Endothelial cell of umbilical vein (primary cell): ENCODE measurements at regions not wholly inside any gene's neighbourhood (a gene's known extent, or its start where the extent isn't known, plus 50 kb on each side); places are given as distances from the start of the nearest gene placed in this dataset.

Experiments
- BruUV-seq: library from RNA; stranded (reverse); fragments of 400-500 nt; replicated peaks from 2 replicates; lab custom pipeline; 2021; lab: Mats Ljungman, UMichigan
- CTCF ChIA-PET: fragments of 300-600, 350-600 bp; sonication (Branson Sonifier 250); formaldehyde crosslinking; loops from one replicate; lab custom pipeline; 2021; ENCODE audit warnings: antibody characterized with exemption, inconsistent platforms; lab: Charles Lee
- POLR2A ChIA-PET: fragments of 300-600, 350-600 bp; sonication (Branson Sonifier 250); formaldehyde crosslinking; loops from one replicate; lab custom pipeline; 2021; ENCODE audit warnings: antibody characterized with exemption, inconsistent platforms; lab: Charles Lee
- DNase-seq: peaks from one replicate; pipeline ENCODE4 v3.0.0-alpha.2; 2011; ENCODE audit warnings: low read depth, low spot score
- FAIRE-seq: peaks from 2 replicates; lab custom pipeline; 2011; peaks lifted over from hg19 to GRCh38; lab: Jason Lieb, UNC
- H2AFZ ChIP-seq: 2 replicates; pipeline ENCODE4 v1.6.0; 2012; ENCODE audit warnings: low read depth, low read length, control low read depth, inconsistent platforms
- H3K27ac ChIP-seq: 2 replicates; pipeline ENCODE4 v1.5.1; 2011; ENCODE audit warnings: low read depth, mild to moderate bottlenecking, control low read depth, low read length, moderate library complexity; ENCODE audit not compliant: insufficient read depth
- H3K27me3 ChIP-seq, 2 experiments: 2 replicates each; pipeline versions ENCODE4 v1.6.0 to v1.6.1; 2011; ENCODE audit warnings: low read length in 2 of 2, mixed read lengths in 1 of 2; ENCODE audit not compliant: control insufficient read depth in 2 of 2, insufficient read depth in 2 of 2
- H3K36me3 ChIP-seq, 2 experiments: 2 replicates in 1 of 2; 3 replicates in 1 of 2; pipeline ENCODE4 v1.5.1; 2011; ENCODE audit warnings: low read length in 2 of 2, mild to moderate bottlenecking in 1 of 2, moderate library complexity in 1 of 2; ENCODE audit not compliant: control insufficient read depth in 2 of 2, insufficient read depth in 2 of 2; ENCODE audit errors: extremely low read depth in 1 of 2
- H3K4me1 ChIP-seq: 3 replicates; pipeline ENCODE4 v1.5.1; 2011; ENCODE audit warnings: mild to moderate bottlenecking, low read length; ENCODE audit not compliant: control insufficient read depth, insufficient read depth; ENCODE audit errors: extremely low read depth
- H3K4me2 ChIP-seq: 2 replicates; pipeline ENCODE4 v1.6.1; 2011; ENCODE audit warnings: low read length, control low read depth, mixed read lengths; ENCODE audit not compliant: insufficient read depth
- H3K4me3 ChIP-seq, 3 experiments: fragments of 200-600 bp in 1 of 3; sonication (generic), shearing (Covaris generic) in 1 of 3; replicated peaks in 1 of 3; 2 replicates each; pipeline ENCODE4 v1.5.1; 2011 to 2016; ENCODE audit warnings: control low read depth in 3 of 3, low read length in 3 of 3, mild to moderate bottlenecking in 2 of 3, inconsistent platforms in 1 of 3, low read depth in 1 of 3, moderate library complexity in 1 of 3; ENCODE audit not compliant: insufficient read depth in 1 of 3
- H3K79me2 ChIP-seq: 2 replicates; pipeline ENCODE4 v1.6.0; 2012; ENCODE audit warnings: low read length, inconsistent platforms; ENCODE audit not compliant: control insufficient read depth, insufficient read depth
- H3K9ac ChIP-seq: replicated peaks from 2 replicates; pipeline ENCODE3; 2011; ENCODE audit warnings: low read length, control low read depth; ENCODE audit not compliant: insufficient read depth; ENCODE audit errors: extremely low read depth
- H3K9me1 ChIP-seq: replicated peaks from 3 replicates; pipeline ENCODE4 v1.6.0; 2011; ENCODE audit warnings: mild to moderate bottlenecking, low read length; ENCODE audit not compliant: control insufficient read depth, insufficient read depth; ENCODE audit errors: extremely low read depth
- H3K9me3 ChIP-seq: replicated peaks from 2 replicates; pipeline ENCODE4 v1.5.1; 2012; ENCODE audit warnings: low read length, inconsistent platforms; ENCODE audit not compliant: control insufficient read depth, insufficient read depth
- H4K20me1 ChIP-seq: replicated peaks from 2 replicates; pipeline ENCODE3; 2011; ENCODE audit warnings: mild to moderate bottlenecking, low read length; ENCODE audit not compliant: control insufficient read depth, insufficient read depth; ENCODE audit errors: extremely low read depth
- EZH2 ChIP-seq: IDR thresholded peaks from 2 replicates; pipeline ENCODE4 v1.6.1; 2012; ENCODE audit warnings: borderline replicate concordance, low read depth, mild to moderate bottlenecking, moderate library complexity, low read length, inconsistent platforms; ENCODE audit not compliant: severe bottlenecking
- FOS ChIP-seq: IDR thresholded peaks from 2 replicates; pipeline ENCODE4 v1.6.1; 2011; ENCODE audit warnings: mild to moderate bottlenecking, low read length, moderate library complexity, borderline replicate concordance; ENCODE audit not compliant: insufficient read depth
- GATA2 ChIP-seq: IDR thresholded peaks from 2 replicates; pipeline ENCODE4 v1.7.0; 2011; ENCODE audit warnings: low read depth, mild to moderate bottlenecking, moderate library complexity, mixed read lengths, low read length; ENCODE audit not compliant: insufficient read length, insufficient read depth
- JUN ChIP-seq: IDR thresholded peaks from 2 replicates; pipeline ENCODE4 v1.6.1; 2011; ENCODE audit warnings: borderline replicate concordance, low read depth; ENCODE audit not compliant: insufficient read length, insufficient read depth
- MYC ChIP-seq: IDR thresholded peaks from one replicate; pipeline ENCODE4 v1.6.1; 2011; ENCODE audit warnings: mild to moderate bottlenecking, low read depth, low read length
- POLR2A ChIP-seq: IDR thresholded peaks from 2 replicates; pipeline ENCODE4 v1.6.1; 2012; ENCODE audit warnings: low read depth, mild to moderate bottlenecking, control low read depth, low read length
- POLR2AphosphoS5 ChIP-seq: IDR thresholded peaks from 2 replicates; pipeline ENCODE4 v1.6.1; 2012; ENCODE audit warnings: low read depth, mild to moderate bottlenecking, control low read depth, low read length, moderate library complexity; ENCODE audit not compliant: insufficient read depth
- dilution Hi-C: fragments of 300-500 bp; cut with MboI; formaldehyde crosslinking; loops from one replicate; pipeline ENCODE4 v1.15.0; 2019; ENCODE audit warnings: low sequenced_read_pairs; ENCODE audit not compliant: extremely low pct_ligation_motif_present
- intact Hi-C: fragments of 100-400 bp; cut with micrococcal nuclease; formaldehyde crosslinking; loops from one replicate; pipeline ENCODE4 v1.10.0; 2022
- TF ChIP-seq, protein P1 (sequence below), 2 donors: IDR thresholded peaks; 1 replicate in 1 of 2; 2 replicates in 1 of 2; pipeline ENCODE4 v1.5.1; 2011; ENCODE audit warnings: low read length in 2 of 2, mild to moderate bottlenecking in 2 of 2, moderate library complexity in 2 of 2, control low read depth in 1 of 2, inconsistent platforms in 1 of 2, low read depth in 1 of 2; ENCODE audit not compliant: insufficient read depth in 1 of 2; ENCODE audit errors: extremely low read depth in 1 of 2
- TF ChIP-seq, protein P2 (sequence below): IDR thresholded peaks from 2 replicates; pipeline ENCODE4 v1.6.1; 2011; ENCODE audit not compliant: insufficient read depth, insufficient read length

DNA sequence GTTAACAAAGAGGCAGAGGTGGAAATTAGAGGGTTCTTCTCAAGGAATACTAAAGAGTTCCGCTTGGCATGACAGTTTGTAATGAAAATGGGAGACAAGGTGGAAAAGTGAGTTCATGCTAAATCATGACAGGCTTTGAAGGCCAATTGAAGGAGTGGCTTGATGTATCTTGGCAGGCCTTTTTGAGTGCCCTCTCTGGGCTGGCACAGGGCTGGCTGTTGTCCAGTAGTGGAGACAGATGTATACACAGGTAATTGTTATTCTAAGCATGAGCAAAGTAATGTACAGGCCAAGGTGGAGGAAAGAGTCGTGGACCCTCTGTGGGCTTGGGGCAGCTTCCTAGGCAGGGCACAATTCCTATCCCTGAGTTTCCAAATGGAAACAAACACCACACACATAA, 196.7 kb upstream of the GALNT2 start:
- Histone ChIP-seq H3K4me1 (no peaks in the 10 kb centered on the region), H3K36me3 (no peaks in the 10 kb centered on the region), H3K79me2 (no peaks in the 10 kb centered on the region), H3K27ac (no peak overlapping the region), H2AFZ (no peak overlapping the region), H3K27me3 (no peaks in the 10 kb centered on the region), H3K9me1 (no peaks in the 10 kb centered on the region), H4K20me1 (no peaks in the 10 kb centered on the region), H3K9me3 (no peaks in the 10 kb centered on the region), H3K4me2 (no peak overlapping the region), H3K4me3 (no peak overlapping the region), H3K9ac (no peak overlapping the region)
- DNase-seq (no peak), FAIRE-seq (no peak)
- TF ChIP-seq GATA2: no peak
- TF ChIP-seq, protein P1, sequence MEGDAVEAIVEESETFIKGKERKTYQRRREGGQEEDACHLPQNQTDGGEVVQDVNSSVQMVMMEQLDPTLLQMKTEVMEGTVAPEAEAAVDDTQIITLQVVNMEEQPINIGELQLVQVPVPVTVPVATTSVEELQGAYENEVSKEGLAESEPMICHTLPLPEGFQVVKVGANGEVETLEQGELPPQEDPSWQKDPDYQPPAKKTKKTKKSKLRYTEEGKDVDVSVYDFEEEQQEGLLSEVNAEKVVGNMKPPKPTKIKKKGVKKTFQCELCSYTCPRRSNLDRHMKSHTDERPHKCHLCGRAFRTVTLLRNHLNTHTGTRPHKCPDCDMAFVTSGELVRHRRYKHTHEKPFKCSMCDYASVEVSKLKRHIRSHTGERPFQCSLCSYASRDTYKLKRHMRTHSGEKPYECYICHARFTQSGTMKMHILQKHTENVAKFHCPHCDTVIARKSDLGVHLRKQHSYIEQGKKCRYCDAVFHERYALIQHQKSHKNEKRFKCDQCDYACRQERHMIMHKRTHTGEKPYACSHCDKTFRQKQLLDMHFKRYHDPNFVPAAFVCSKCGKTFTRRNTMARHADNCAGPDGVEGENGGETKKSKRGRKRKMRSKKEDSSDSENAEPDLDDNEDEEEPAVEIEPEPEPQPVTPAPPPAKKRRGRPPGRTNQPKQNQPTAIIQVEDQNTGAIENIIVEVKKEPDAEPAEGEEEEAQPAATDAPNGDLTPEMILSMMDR (IDR thresholded peaks at IDR 0.05; ENCODE audit: extremely low read depth in 1 of 2, insufficient read depth in 1 of 2, low read depth in 1 of 2, low read length in 2 of 2): no peak
- no peak for TF ChIP-seq POLR2AphosphoS5
- TF ChIP-seq MYC: no peak
- TF ChIP-seq JUN: no peak
- TF ChIP-seq EZH2: no peak
- no peak for TF ChIP-seq FOS
- no peak for TF ChIP-seq POLR2A
- TF ChIP-seq, protein P2, sequence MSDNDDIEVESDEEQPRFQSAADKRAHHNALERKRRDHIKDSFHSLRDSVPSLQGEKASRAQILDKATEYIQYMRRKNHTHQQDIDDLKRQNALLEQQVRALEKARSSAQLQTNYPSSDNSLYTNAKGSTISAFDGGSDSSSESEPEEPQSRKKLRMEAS: no peak
- ChIA-PET CTCF (no interaction called here), POLR2A (no interaction called here)
- BruUV-seq: no TSS peak
- intact Hi-C loops: no loop called here
- dilution Hi-C loops: no loop called here
